Panc1 (cell line): ENCODE measurements at regions not wholly inside any gene's neighbourhood (a gene's known extent, or its start where the extent isn't known, plus 50 kb on each side); places are given as distances from the start of the nearest gene placed in this dataset.

Source experiments
- ATAC-seq: fragments of 200-7000 bp; cut with Tn5 transposase; 2 replicates; pipeline ENCODE4 v1.9.1; 2020; ENCODE audit warnings: mild to moderate bottlenecking, moderate library complexity
- BruUV-seq: library from RNA; stranded (reverse); fragments of 400-500 nt; replicated peaks from 2 replicates; lab custom pipeline; 2021; lab: Mats Ljungman, UMichigan
- CTCF ChIA-PET: fragments of 300-600 bp; sonication (Branson Sonifier 250); formaldehyde crosslinking; loops from one replicate; lab custom pipeline; 2022; ENCODE audit warnings: antibody characterized with exemption; lab: Charles Lee
- POLR2A ChIA-PET: fragments of 300-600 bp; sonication (Branson Sonifier 250); formaldehyde crosslinking; loops from one replicate; lab custom pipeline; 2022; ENCODE audit warnings: antibody characterized with exemption; lab: Charles Lee
- DNase-seq: peaks from one replicate; pipeline ENCODE4 v3.0.0-alpha.2; 2010; ENCODE audit warnings: low read depth, low spot score
- H3K27ac ChIP-seq: 2 replicates; pipeline ENCODE4 v1.5.1; 2011; ENCODE audit warnings: mild to moderate bottlenecking, low read length, inconsistent platforms
- H3K27me3 ChIP-seq: fragments of 200-500 bp; sonication (Bioruptor generic); 2 replicates; pipeline ENCODE4 v1.6.0; 2014; ENCODE audit warnings: low read length, inconsistent platforms; ENCODE audit not compliant: control insufficient read depth, insufficient read depth
- H3K36me3 ChIP-seq: fragments of 200-500 bp; sonication (Bioruptor generic); 2 replicates; pipeline ENCODE4 v1.5.1; 2014; ENCODE audit warnings: inconsistent platforms, mild to moderate bottlenecking, low read length, moderate library complexity; ENCODE audit not compliant: control insufficient read depth, insufficient read depth
- H3K4me1 ChIP-seq: 2 replicates; pipeline ENCODE4 v1.5.1; 2011; ENCODE audit warnings: inconsistent platforms, mild to moderate bottlenecking, low read length, moderate library complexity; ENCODE audit not compliant: control insufficient read depth, insufficient read depth
- H3K4me3 ChIP-seq, 2 experiments: 2 replicates each; pipeline ENCODE4 v1.5.1; 2011 to 2012; ENCODE audit warnings: low read depth in 2 of 2, low read length in 2 of 2, mild to moderate bottlenecking in 2 of 2, inconsistent platforms in 1 of 2, moderate library complexity in 1 of 2
- H3K9me3 ChIP-seq: fragments of 200-500 bp; sonication (Bioruptor generic); 2 replicates; pipeline ENCODE4 v1.5.1; 2014; ENCODE audit warnings: low read depth, mild to moderate bottlenecking, inconsistent platforms, low read length, moderate library complexity; ENCODE audit not compliant: control insufficient read depth, insufficient read depth
- POLR2AphosphoS5 ChIP-seq: IDR thresholded peaks from 2 replicates; pipeline ENCODE4 v1.6.1; 2012; ENCODE audit warnings: mild to moderate bottlenecking, low read depth, low read length, moderate library complexity
- SIN3A ChIP-seq: IDR thresholded peaks from 2 replicates; pipeline ENCODE4 v1.6.1; 2012; ENCODE audit warnings: low read depth, mild to moderate bottlenecking, low read length, moderate library complexity, borderline replicate concordance; ENCODE audit not compliant: insufficient read depth
- TCF7L2 ChIP-seq: IDR thresholded peaks from 2 replicates; pipeline ENCODE4 v1.6.1; 2011; ENCODE audit warnings: mild to moderate bottlenecking, low read depth, low read length, inconsistent platforms
- in situ Hi-C: cut with HindIII; loops from 2 replicates; pipeline ENCODE4 v1.10.0; 2016; ENCODE audit warnings: low sequenced_read_pairs, low pct_unique_long_range_greater_than_20kb
- intact Hi-C: fragments of 100-400 bp; cut with micrococcal nuclease; formaldehyde crosslinking; loops from one replicate; pipeline ENCODE4 v1.10.0; 2022; ENCODE audit not compliant: unreplicated experiment
- TF ChIP-seq, protein P1 (sequence below), 2 experiments: IDR thresholded peaks; 2 replicates each; pipeline ENCODE4 v1.6.1; 2011 to 2012; ENCODE audit warnings: low read depth in 2 of 2, control low read depth in 1 of 2, low read length in 1 of 2, mild to moderate bottlenecking in 1 of 2, moderate library complexity in 1 of 2; ENCODE audit not compliant: insufficient read depth in 1 of 2
- TF ChIP-seq, protein P2 (sequence below): fragments of 450-650 bp; IDR thresholded peaks from 2 replicates; pipeline ENCODE4 v1.5.1; 2017; ENCODE audit warnings: mild to moderate bottlenecking

DNA sequence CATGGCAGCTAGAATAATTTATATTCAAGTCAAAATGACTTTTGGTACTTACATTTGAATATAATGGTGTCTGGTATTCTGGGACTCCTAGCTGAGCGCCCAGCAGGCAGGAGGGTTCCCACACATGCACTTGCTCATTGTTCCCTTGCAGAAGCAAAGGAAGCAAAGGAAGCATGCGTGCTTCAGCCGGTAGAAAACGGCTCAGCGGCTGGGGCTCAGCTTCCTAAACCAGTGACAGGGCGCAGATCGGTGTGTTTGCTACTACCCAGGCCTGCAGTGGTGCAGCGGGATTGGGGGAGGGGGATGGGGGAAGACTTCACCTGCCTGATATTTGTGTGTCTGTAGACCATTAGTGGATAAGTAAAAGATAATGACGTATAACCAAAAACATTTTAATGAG lies 978.3 kb upstream of the TENM3 start:
- no peak for DNase-seq
- intact Hi-C loops (no loop called here), in situ Hi-C loops (no loop called here)
- H3K27me3 ChIP-seq, result no peaks in the 10 kb centered on the region
- no peak overlapping the region for H3K27ac ChIP-seq
- H3K9me3 ChIP-seq, result no peaks in the 10 kb centered on the region
- no peak for ATAC-seq
- TF ChIP-seq, protein P1, sequence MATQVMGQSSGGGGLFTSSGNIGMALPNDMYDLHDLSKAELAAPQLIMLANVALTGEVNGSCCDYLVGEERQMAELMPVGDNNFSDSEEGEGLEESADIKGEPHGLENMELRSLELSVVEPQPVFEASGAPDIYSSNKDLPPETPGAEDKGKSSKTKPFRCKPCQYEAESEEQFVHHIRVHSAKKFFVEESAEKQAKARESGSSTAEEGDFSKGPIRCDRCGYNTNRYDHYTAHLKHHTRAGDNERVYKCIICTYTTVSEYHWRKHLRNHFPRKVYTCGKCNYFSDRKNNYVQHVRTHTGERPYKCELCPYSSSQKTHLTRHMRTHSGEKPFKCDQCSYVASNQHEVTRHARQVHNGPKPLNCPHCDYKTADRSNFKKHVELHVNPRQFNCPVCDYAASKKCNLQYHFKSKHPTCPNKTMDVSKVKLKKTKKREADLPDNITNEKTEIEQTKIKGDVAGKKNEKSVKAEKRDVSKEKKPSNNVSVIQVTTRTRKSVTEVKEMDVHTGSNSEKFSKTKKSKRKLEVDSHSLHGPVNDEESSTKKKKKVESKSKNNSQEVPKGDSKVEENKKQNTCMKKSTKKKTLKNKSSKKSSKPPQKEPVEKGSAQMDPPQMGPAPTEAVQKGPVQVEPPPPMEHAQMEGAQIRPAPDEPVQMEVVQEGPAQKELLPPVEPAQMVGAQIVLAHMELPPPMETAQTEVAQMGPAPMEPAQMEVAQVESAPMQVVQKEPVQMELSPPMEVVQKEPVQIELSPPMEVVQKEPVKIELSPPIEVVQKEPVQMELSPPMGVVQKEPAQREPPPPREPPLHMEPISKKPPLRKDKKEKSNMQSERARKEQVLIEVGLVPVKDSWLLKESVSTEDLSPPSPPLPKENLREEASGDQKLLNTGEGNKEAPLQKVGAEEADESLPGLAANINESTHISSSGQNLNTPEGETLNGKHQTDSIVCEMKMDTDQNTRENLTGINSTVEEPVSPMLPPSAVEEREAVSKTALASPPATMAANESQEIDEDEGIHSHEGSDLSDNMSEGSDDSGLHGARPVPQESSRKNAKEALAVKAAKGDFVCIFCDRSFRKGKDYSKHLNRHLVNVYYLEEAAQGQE (IDR thresholded peaks at IDR 0.05; ENCODE audit: insufficient read depth in 1 of 2, low read depth in 2 of 2, low read length in 1 of 2), result no peak
- TF ChIP-seq POLR2AphosphoS5, result no peak
- no peak for TF ChIP-seq TCF7L2
- TF ChIP-seq SIN3A, result no peak
- TF ChIP-seq, protein P2, sequence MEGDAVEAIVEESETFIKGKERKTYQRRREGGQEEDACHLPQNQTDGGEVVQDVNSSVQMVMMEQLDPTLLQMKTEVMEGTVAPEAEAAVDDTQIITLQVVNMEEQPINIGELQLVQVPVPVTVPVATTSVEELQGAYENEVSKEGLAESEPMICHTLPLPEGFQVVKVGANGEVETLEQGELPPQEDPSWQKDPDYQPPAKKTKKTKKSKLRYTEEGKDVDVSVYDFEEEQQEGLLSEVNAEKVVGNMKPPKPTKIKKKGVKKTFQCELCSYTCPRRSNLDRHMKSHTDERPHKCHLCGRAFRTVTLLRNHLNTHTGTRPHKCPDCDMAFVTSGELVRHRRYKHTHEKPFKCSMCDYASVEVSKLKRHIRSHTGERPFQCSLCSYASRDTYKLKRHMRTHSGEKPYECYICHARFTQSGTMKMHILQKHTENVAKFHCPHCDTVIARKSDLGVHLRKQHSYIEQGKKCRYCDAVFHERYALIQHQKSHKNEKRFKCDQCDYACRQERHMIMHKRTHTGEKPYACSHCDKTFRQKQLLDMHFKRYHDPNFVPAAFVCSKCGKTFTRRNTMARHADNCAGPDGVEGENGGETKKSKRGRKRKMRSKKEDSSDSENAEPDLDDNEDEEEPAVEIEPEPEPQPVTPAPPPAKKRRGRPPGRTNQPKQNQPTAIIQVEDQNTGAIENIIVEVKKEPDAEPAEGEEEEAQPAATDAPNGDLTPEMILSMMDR, result no peak
- CTCF ChIA-PET, result no interaction called here
- no peaks in the 10 kb centered on the region for H3K4me1 ChIP-seq
- H3K4me3 ChIP-seq, result no peak overlapping the region
- BruUV-seq, result no TSS peak
- no peaks in the 10 kb centered on the region for H3K36me3 ChIP-seq
- POLR2A ChIA-PET, result no interaction called here

DNA sequence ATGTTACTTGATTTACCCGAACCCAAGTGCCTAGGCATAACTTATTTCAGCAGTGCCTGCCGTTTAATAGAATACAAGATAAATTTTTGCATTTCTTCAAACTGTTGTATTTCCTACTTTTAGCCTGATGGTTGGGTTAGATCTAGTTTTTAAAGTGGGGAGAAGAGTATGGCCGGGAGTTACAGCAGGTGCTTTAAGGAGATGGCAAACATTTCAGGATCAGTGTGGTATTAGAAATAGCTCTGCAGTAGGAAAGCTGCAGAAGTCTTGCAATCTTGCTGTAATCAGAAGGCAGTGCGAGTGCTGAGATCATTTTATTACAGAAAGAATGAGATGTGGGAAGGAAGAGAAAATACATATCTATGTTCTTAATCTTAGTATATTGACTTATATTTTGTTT lies 977.8 kb upstream of the TENM3 start:
- CTCF ChIA-PET, result no interaction called here
- in situ Hi-C loops, result no loop called here
- POLR2A ChIA-PET, result no interaction called here

More for the DNA sequence above, 977.8 kb upstream of the TENM3 start:
- H3K27me3 ChIP-seq, result no peaks in the 10 kb centered on the region
- H3K4me3 ChIP-seq, result no peak overlapping the region
- TF ChIP-seq TCF7L2, result no peak
- TF ChIP-seq, protein P1 (IDR thresholded peaks at IDR 0.05; ENCODE audit: insufficient read depth in 1 of 2, low read depth in 2 of 2, low read length in 1 of 2), result no peak
- TF ChIP-seq, protein P2, result no peak
- no peak for TF ChIP-seq SIN3A
- no peak for TF ChIP-seq POLR2AphosphoS5
- no peak overlapping the region for H3K27ac ChIP-seq
- DNase-seq (no peak), ATAC-seq (no peak)
- no peaks in the 10 kb centered on the region for H3K4me1 ChIP-seq
- no TSS peak for BruUV-seq
- H3K36me3 ChIP-seq, result no peaks in the 10 kb centered on the region
- intact Hi-C loops, result no loop called here
- H3K9me3 ChIP-seq, result no peaks in the 10 kb centered on the region
